A673 (cell line): ENCODE measurements at regions not wholly inside any gene's neighbourhood (a gene's known extent, or its start where the extent isn't known, plus 50 kb on each side); places are given as distances from the start of the nearest gene placed in this dataset.

Source experiments
- CTCF ChIP-seq: fragments of 300-800, 200-600 bp; sonication (generic); conservative IDR thresholded peaks from 2 replicates; pipeline ENCODE4 v1.5.1; 2017; ENCODE audit warnings: low read depth, mild to moderate bottlenecking, antibody characterized with exemption, low read length, moderate library complexity, mixed read lengths
- EZH2 ChIP-seq: fragments of 200-600 bp; sonication (generic); IDR thresholded peaks from 2 replicates; pipeline ENCODE4 v1.6.1; 2017; ENCODE audit warnings: borderline replicate concordance, low read depth, mild to moderate bottlenecking, mixed read lengths, antibody characterized with exemption, low read length; ENCODE audit not compliant: poor library complexity, severe bottlenecking

- TF ChIP-seq CTCF (no peak), EZH2 (no peak)
These were observed 120.7 kb downstream of the NAA11 start for GRCh38 chr4:79205121-79205520.
